ENCODE measurements at regions not wholly inside any gene's neighbourhood (a gene's known extent, or its start where the extent isn't known, plus 50 kb on each side); places are given as distances from the start of the nearest gene placed in this dataset.
"Not testable (repeated sequence)": the region's sequence is repeated elsewhere in the genome, so short reads cannot be mapped to it uniquely, and the experiment has no call there.

GRCh38 chr2:65955259-65955658, 479.7 kb upstream of the MEIS1 start:
- no peak for DNase-seq

DNA sequence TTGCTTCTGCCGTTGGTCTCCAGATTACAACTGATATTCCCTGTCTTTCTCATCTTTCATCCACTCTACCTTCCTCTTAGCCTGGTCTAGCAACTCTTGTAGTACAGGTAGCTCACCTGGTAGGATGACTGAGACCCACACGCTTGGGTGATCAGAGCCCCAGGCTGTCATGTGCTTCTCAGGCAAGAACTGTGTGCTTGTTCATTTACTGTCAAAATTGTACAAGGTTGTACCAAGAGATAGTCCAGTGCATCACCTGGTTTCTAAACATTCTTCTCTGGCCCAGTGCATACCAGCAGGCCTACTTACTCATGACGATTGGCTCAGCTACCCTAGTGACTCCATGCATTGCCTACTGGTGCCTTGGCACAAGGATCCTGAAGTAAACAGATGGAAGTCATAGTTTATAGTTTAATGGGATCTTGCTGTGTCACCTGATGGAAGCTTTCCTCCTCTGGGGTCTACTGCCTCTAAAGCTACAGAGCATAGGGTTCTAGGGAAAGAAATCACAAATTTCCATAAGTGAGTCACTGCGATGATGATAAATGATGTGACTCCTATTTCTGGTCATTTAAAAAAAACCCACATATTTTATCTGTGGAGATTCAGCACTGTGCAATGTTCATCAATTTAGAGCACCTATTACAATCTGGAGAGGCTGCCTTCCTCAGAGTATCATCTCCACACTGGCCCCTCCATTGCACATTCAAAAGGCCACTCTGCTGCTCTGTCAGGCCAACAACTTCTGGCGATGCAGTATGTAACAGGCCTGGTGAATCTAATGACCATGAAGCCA, 481.8 kb upstream of the MEIS1 start:
- no peak for DNase-seq

DNA sequence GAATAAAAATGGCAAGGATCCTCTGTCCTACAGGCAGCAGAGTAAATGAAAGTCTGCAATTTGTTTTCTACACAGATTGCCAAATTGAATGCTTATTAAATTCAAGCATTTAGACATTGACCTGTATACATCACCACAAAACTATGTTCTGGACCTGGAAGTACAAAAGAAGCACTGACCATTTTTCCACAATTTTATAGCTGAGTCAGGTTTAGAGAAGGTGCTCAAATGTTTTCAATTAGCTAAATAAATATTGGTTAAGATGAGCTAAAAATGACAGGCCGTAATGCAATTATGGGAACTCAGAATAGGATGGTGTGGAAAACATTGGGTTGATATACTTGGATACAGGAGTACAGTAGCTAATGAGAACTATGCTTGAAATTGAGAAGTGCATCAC, 490.7 kb upstream of the MEIS1 start:
- no peak for DNase-seq

- DNase-seq = no peak
Observed at GRCh38 chr2:65943099-65943786, 491.7 kb upstream of the MEIS1 start.

DNA sequence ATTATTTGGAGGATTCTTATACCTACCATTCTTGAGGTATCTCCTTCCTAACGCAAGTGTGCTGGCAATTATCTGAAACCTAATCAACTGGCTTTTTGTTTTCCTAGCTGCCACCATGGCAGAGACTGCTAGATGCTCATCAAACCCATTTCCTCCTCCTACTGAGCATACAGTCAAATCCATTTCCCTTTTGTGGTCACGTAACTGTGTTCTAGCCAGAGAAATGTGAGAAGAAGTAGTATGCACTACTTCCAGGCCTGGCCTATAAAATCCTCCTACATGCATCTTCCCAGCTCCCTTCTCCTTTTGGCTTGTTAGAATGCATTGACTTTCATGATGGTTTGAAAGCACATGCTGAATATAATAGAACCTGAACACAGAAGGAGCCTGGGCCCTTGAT, 494.1 kb upstream of the MEIS1 start:
- no peak for DNase-seq

GRCh38 chr2:65939687-65940086, 495.2 kb upstream of the MEIS1 start:
- no peak for DNase-seq

GRCh38 chr2:65937379-65938160, 497.4 kb upstream of the MEIS1 start:
- DNase-seq = no peak

- DNase-seq = no peak
Observed at GRCh38 chr2:65934992-65935629, 499.8 kb upstream of the MEIS1 start.

DNA sequence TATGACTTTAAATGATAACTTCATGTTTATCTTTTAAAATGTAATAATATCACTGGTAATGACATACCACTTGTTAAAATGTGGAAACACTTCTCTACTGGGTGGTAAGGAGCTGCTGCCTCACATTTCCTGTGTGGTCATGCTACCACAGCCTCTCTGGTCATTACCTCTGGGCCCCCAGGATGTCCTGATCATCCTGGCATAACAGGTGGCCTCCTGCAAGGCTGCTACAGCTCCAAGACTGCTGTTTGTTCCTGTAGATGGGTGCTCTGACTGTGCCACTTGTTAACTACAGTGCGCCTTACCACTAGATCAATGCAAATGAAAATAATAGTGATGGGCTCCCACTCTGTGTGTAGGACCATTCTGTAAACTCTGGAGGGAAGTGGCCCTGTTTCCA, 500.2 kb upstream of the SPRED2 start:
- no peak for DNase-seq

DNA sequence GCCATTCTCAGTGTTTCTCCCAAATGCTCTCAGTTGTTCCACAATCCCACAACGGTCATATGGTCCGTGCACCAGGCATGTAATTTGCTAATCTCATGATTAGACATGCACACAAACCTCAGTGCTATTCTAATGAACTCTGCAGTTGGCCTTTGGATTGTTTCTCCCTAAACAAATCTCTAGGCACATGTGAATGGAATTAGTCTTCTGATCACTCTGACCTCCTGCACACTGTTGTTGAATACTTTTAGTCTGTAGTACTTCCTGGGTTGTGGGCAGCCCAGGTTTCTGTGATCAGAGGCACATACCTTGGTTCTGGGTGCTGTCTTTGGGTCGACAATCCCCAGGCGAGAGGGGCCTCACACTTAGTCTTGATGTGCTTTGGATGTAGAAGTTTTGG, 498.7 kb upstream of the SPRED2 start:
- no peak for DNase-seq

- DNase-seq = no peak
Observed at GRCh38 chr2:65930259-65930658, 497.9 kb upstream of the SPRED2 start.

- not testable (repeated sequence) for DNase-seq
Observed at GRCh38 chr2:65929664-65930063, 497.3 kb upstream of the SPRED2 start.

GRCh38 chr2:65922794-65923193, 490.4 kb upstream of the SPRED2 start:
- DNase-seq = no peak

DNA sequence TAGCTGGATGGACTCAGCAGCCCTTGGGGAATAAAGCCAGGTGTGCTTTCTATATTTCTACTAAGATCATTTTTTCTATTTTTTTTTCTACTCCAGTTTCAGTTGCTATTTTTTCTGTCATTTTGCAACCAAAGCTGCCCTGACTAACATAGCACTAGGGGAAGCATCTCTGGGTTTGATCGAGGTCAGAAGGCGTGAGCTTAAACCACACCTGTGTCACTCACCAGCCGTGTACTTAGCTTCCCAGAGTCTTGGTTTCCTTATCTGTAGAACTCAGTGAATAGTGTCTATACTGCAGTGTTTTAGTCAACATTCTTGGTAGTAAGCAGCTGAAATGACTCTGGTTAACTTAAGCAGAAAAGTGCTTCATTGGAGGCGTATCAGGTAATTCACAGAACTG, 489.6 kb upstream of the SPRED2 start:
- DNase-seq = no peak

- no peak for DNase-seq
Observed at GRCh38 chr2:65921116-65921515, 488.7 kb upstream of the SPRED2 start.

- no peak for DNase-seq
Observed at GRCh38 chr2:65920659-65921058, 488.3 kb upstream of the SPRED2 start.

DNA sequence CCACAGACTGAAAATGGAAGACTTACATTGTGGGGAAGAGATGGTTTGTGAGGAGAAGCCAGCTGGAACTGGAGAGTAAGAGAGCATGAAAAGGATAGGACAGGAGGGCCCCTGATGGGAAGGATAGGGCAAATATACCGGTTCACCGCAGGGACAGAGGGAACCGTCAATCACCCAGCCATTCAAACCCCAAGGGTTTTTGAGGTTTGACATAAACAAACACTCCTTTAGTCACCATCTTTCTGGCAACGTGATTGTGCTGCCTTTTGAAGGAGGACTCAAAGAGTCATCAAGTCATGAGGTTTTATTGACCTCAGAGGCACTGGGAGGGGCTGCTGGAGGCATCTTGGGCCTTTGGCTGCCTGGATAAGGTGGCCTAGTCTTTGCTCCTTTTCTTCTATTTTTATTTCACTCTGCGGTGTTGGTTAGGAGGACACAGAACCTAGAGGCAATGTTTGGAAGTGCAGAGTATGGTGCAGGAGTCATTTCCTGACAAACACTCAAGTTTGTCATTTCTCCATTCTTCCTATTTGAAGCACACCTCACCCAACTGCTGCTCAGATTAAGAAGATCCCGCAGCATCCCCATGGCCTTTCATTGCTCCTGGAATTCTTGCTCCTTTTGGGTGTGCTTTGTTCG, 487.3 kb upstream of the SPRED2 start:
- DNase-seq = no peak

DNA sequence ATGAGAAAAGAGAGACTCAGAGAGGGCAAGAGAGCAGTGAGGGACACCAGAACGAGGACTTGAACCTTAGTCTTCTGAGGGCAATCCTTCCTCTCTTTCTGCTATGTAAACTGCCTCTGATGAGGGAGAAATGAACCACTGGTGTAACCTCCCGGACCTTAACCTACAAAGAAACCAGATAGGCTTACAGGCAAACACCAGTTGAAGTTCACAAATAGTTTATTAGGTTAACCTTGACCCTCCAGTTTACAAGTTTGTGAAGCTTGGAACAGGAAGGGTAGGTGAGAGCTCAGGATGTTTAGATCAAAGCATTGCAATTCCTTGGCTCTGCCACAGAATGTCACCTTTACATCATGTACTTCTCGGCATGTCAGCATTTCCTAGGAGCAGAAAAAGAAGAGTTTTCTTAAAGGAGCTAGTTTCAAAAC, 486.4 kb upstream of the SPRED2 start:
- no peak for DNase-seq

GRCh38 chr2:65917986-65918385, 485.6 kb upstream of the SPRED2 start:
- no peak for DNase-seq

DNA sequence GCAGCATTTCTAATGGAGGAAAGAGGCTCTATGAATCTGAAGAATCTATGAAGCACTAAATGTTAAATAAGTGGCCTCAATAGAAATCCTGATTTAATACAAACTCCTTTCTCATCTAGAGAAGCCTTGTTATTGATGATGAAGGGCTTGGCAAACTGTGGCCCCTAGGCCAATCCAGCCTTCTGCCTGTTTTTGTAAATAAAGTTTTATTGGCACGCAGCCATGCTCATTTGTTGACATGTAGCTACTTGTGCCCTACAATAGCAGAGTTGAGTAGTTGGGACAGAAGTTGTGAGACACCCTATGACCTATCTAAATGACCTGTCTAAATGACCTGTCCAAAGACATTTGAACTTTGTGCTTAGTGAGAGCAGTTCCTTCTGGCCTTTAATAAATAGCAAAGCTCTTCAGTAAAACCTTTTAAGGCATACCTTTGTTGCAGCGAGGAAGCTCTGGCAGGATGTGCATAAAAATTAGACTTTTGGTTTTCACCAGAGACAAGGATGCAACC, 484.4 kb upstream of the SPRED2 start:
- DNase-seq = no peak

- DNase-seq = no peak
Observed at GRCh38 chr2:65916177-65916576, 483.8 kb upstream of the SPRED2 start.

All from hypothalamus (tissue), 51 donors.